ENCODE measurements at regions not wholly inside any gene's neighbourhood (a gene's known extent, or its start where the extent isn't known, plus 50 kb on each side); places are given as distances from the start of the nearest gene placed in this dataset.

GRCh38 chr10:62926407-62926806, 110.2 kb upstream of the EGR2 start:
- DNase-seq (ENCODE audit: low read depth) = no peak

DNA sequence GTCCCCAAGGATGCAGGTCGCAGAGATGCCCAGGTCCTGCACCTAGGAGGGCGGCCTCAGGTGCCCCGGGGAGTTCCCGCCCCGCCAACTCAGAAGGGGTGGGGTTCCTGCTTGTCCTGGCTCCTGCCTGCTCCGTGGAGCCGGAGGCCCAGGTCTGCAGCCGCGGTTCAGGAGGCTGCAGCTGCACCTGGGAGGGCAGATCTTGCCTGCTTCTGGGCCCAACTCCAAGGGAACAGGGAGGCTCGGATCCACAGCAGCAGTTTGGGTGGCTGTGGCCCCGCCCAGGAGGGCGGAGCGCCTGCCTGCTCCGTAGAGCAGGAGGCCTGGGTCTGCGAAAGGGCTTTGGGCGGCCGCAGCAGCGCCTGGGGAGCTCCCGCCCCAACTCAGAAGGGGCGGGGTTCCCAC, 108.2 kb upstream of the EGR2 start:
- no peak for DNase-seq (ENCODE audit: low read depth)

- no peak for DNase-seq (ENCODE audit: low read depth)
Observed at GRCh38 chr10:62919776-62920175, 103.6 kb upstream of the EGR2 start.

- no peak for DNase-seq (ENCODE audit: low read depth)
Observed at GRCh38 chr10:62917475-62918238, 101.5 kb upstream of the EGR2 start.

DNA sequence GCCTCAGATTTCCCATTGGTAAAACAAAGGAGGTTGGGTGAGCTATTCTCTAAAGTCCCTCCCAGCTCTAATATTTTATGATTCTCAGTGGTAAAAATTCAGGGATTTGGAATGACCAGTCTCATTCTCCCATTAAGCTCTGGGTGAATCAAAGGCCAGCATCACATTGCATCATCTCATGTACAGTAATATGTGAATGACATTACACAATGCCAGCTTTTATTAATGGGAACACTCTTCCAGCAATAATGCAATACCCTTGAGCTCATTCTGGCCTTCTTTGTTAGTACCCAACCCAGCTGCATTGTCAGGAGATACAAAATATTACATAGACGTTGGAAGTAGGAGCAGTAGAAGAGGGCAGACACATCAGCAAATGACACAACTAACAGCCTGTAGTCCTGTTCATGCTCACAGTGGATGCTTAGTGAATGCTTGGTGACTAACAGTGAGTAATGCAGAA, 100.0 kb upstream of the EGR2 start:
- peak; percentile 98 for DNase-seq (ENCODE audit: low read depth)

- no peak for DNase-seq (ENCODE audit: low read depth)
Observed at GRCh38 chr10:62915158-62915557, 99.0 kb upstream of the EGR2 start.

- no peak for DNase-seq (ENCODE audit: low read depth)
Observed at GRCh38 chr10:62912086-62912485, 95.9 kb upstream of the EGR2 start.

GRCh38 chr10:62911210-62911963, 95.2 kb upstream of the EGR2 start:
- DNase-seq (ENCODE audit: low read depth) = no peak

DNA sequence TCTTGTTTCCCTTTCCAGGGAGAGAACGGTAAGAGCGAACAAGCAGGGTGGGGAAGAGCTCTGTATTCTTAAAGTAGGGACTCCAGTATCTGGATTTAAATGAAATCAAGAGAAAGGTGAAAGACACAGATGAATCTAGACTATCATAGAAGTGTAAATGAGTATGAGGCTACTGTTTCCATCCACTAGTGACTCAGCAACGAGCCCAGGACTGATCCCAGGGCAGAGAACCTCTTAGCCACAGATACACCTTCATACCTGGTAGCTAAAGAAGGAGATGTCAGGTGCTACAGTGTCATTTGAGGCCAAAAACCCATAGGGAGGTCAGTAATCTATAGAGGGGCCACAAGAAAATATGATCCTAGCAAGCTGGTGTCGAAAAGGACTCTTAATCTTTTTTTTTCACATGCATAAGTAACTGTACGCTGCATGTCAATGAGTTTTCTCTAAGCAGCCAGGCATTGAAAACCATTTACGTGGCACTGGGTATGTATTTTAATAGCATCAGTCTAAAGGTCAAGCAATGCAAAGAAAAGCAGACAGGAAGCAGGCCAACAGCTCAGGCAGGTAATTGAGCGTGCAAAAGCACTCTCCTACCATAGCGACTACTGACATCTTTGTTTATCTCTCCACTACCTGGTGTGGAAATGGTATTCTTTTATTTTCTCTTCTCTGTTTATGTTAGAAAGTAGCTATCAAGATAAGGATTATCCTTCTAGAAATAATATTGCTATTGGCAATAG, 91.5 kb upstream of the EGR2 start:
- DNase-seq (ENCODE audit: low read depth) = no peak

GRCh38 chr10:62904281-62904875, 88.2 kb upstream of the EGR2 start:
- DNase-seq (ENCODE audit: low read depth) = no peak

- DNase-seq (ENCODE audit: low read depth) = no peak
Observed at GRCh38 chr10:62903828-62904227, 87.7 kb upstream of the EGR2 start.

- no peak for DNase-seq (ENCODE audit: low read depth)
Observed at GRCh38 chr10:62900829-62901571, 84.8 kb upstream of the EGR2 start.

- DNase-seq (ENCODE audit: low read depth) = peak; percentile 56
Observed at GRCh38 chr10:62899311-62899710, 83.1 kb upstream of the EGR2 start.

- peak; percentile 51 for DNase-seq (ENCODE audit: low read depth)
Observed at GRCh38 chr10:62895063-62895462, 78.9 kb upstream of the EGR2 start.

- no peak for DNase-seq (ENCODE audit: low read depth)
Observed at GRCh38 chr10:62894156-62894555, 78.0 kb upstream of the EGR2 start.

DNA sequence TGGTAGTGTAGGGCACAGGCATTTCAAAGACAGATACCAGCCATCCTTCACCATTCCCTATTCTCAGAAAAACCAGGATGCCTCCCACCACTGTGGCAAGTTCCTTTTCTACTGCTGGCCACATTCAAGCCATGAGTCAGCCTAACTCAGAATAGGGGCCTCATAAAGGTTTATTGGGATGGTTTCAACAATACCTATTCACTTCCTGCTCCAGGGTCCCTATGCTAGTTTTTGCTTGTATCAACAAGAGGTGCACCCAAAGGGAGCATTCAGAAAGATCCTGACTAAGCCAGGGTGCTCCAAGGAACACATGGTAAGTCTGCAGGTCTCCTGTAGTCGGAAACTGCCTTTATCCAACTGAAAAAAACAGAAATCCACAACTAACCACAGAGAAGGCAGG, 76.9 kb upstream of the EGR2 start:
- DNase-seq (ENCODE audit: low read depth) = no peak

DNA sequence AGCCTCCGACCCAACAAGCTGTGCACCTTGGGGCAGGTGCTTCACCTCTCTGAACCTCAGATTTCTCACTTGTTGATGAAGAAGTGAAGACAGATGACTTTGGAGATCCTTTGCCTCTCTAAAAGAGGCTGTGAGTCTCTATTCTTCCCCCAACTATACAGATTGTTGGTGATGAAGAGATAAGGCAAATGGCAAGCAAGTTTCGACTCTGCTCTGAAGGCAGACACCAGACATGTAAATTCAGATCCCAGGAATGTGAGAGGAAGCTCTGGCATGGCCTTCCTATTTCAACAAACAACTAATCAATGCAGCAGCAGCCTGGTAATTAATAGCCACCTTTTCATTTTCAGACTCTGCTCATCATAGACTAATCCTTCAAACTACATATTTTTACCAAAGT, 74.2 kb upstream of the EGR2 start:
- DNase-seq (ENCODE audit: low read depth) = no peak

GRCh38 chr10:62887642-62888041, 71.5 kb upstream of the EGR2 start:
- DNase-seq (ENCODE audit: low read depth) = no peak

DNA sequence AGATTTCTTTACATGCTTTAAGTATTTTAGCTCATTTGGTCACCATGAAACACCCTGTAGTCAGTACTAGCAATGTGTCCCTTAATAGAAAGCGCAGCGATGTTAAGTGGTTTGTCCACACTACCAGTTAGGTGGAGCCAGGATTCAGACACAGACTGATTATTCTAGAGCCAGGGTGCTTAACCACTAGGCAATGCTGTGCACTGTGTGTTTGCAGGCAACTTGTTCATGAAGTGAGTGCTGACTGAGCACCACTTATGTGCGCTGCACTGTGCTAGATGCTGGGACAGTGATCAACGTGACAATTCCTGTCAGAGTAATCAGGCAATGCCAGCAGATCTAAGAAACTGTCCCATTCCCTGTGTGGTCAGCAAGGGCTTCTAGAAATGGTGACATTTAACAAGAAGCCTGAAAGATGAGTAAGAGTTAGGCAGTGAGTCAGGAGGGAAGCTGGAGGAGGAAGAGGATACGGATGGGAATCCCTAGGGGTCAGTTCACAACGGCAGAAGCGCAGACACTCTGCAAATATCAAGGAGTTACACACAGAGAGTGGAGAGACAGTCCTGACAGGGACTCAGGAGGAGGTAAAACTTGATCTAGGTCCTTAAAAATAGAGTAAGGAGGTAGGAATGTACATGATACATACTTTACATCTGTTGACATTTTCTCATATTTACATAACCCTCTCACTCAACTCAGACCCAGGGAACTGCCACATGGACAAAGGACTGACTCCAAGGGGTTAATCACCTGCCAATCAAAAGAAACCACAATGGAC, 69.7 kb upstream of the EGR2 start:
- DNase-seq (ENCODE audit: low read depth) = peak; percentile 44

- no peak for DNase-seq (ENCODE audit: low read depth)
Observed at GRCh38 chr10:62880162-62880561, 64.0 kb upstream of the EGR2 start.

- no peak for DNase-seq (ENCODE audit: low read depth)
Observed at GRCh38 chr10:62873866-62874265, 57.7 kb upstream of the EGR2 start.
